ENCODE measurements at regions not wholly inside any gene's neighbourhood (a gene's known extent, or its start where the extent isn't known, plus 50 kb on each side); places are given as distances from the start of the nearest gene placed in this dataset.
"Not testable (repeated sequence)": the region's sequence is repeated elsewhere in the genome, so short reads cannot be mapped to it uniquely, and the experiment has no call there.

DNA sequence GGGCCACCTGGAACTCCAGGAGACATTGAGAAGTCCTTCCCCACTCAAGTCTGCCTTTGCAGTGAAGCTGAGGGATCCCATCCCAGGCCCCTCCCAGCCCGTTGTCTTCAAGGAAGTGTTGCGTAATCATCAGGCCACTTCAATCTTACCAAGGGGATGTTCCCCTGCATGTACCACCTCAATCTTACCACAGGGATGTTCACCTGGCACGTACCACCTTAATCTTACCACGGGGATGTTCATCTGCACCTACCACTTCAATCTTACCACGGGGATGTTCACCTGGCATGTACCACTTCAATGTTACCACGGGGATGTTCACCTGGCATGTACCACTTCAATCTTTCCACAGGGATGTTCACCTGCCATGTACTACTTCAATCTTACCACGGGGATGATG, 108.0 kb upstream of the SYN3 start:
- intact Hi-C loops (cut with micrococcal nuclease): no loop called here
- H3K27ac Mint-ChIP-seq: no peak overlapping the region
- H3K9me3 Mint-ChIP-seq: no peaks in the 10 kb centered on the region
- H3K36me3 Mint-ChIP-seq (ENCODE audit: low read depth): no peaks in the 10 kb centered on the region
- H3K27me3 Mint-ChIP-seq: no peaks in the 10 kb centered on the region
- H3K4me3 Mint-ChIP-seq: no peak overlapping the region
- no peaks in the 10 kb centered on the region for H3K4me1 Mint-ChIP-seq (ENCODE audit: low read depth)

DNA sequence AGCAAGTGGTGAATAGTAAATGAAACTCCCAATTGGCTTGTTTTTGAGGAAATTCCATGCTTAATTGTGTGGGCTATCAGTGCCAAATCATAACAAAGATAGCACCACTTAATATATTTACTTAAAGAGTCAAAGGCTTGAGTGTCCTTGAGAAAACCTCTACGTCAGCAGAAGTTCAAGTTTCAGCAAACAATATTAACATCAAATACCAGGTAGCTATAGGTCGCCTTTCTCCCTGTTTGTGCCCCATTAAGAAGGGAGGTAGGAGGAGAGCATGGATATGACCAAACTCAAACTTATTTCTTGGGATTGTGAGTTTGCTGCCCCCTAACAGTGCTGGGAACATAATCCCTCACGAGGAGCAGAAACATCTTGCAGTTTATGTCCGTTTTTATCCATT, 105.6 kb upstream of the SYN3 start:
- H3K27me3 Mint-ChIP-seq: no peaks in the 10 kb centered on the region
- H3K4me3 Mint-ChIP-seq: no peak overlapping the region
- no peaks in the 10 kb centered on the region for H3K36me3 Mint-ChIP-seq (ENCODE audit: low read depth)
- intact Hi-C loops (cut with micrococcal nuclease): no loop called here
- H3K27ac Mint-ChIP-seq: no peak overlapping the region
- H3K9me3 Mint-ChIP-seq: no peaks in the 10 kb centered on the region
- no peaks in the 10 kb centered on the region for H3K4me1 Mint-ChIP-seq (ENCODE audit: low read depth)

DNA sequence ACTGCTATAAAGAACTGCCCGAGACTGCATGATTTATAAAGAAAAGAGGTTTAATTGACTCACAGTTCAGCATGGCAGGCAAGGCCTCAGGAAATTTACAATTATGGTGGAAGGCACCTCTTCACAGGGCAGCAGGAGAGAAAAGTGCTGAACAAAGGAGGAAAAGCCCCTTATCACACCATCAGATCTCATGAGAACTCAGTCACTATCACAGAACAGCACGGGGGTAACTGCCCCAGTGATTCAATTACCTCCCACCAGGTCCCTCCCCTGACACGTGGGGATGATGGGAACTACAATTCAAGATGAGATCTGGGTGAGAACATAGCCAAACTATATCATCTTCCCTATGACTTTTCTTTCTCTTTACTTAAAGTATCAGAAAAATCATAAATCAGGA, 104.0 kb upstream of the SYN3 start:
- H3K4me1 Mint-ChIP-seq (ENCODE audit: low read depth): no peaks in the 10 kb centered on the region
- H3K4me3 Mint-ChIP-seq: no peak overlapping the region
- H3K27ac Mint-ChIP-seq: no peak overlapping the region
- H3K36me3 Mint-ChIP-seq (ENCODE audit: low read depth): no peaks in the 10 kb centered on the region
- H3K27me3 Mint-ChIP-seq: no peaks in the 10 kb centered on the region
- intact Hi-C loops (cut with micrococcal nuclease): no loop called here
- H3K9me3 Mint-ChIP-seq: no peaks in the 10 kb centered on the region

DNA sequence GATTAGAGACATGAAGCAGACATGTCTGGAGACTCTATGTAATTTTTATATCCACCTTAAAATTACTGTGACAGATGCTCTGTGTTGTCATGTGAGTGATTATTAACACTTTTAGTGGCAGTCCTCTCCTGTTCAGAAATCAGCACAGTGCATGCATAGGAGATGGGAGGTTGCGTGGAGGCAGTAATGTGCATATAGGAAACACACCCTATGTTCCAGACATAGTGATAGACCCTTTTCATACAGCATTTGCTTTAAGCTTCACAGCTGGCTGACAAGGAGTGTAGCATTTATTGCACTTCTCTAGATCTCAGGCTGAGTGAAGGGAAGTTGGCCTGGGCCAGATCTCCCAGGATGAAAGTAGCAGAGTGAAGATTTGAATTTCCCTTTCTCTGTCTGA, 102.3 kb upstream of the SYN3 start:
- Mint-ChIP-seq H3K9me3 (peaks cover 7% of the 10 kb centered on the region), H3K36me3 (ENCODE audit: low read depth) (no peaks in the 10 kb centered on the region), H3K27ac (no peak overlapping the region), H3K4me3 (no peak overlapping the region), H3K27me3 (no peaks in the 10 kb centered on the region), H3K4me1 (ENCODE audit: low read depth) (no peaks in the 10 kb centered on the region)
- intact Hi-C loops (cut with micrococcal nuclease): no loop called here

DNA sequence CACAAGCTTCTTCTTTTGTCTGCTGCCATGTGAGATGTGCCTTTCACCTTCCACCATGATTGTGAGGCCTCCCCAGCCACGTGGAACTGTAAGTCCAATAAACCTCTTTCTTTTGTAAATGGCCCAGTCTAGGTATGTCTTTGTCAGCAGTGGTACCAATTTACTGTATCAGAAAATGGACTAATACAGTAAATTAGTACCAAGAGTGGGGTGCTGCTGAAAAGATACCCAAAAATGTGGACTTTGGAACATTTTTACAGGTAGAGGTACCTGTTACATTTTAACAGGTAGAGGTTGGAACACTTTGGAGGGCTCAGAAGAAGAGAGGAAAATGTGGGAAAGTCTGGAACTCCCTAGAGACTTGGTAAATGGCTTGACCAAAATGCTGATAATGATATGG, 96.8 kb upstream of the SYN3 start:
- intact Hi-C loops (cut with micrococcal nuclease); H3K4me3 Mint-ChIP-seq; H3K27me3 Mint-ChIP-seq; H3K36me3 Mint-ChIP-seq (ENCODE audit: low read depth); H3K27ac Mint-ChIP-seq; H3K4me1 Mint-ChIP-seq (ENCODE audit: low read depth): not testable (repeated sequence)
- H3K9me3 Mint-ChIP-seq: peaks cover 26% of the 10 kb centered on the region

DNA sequence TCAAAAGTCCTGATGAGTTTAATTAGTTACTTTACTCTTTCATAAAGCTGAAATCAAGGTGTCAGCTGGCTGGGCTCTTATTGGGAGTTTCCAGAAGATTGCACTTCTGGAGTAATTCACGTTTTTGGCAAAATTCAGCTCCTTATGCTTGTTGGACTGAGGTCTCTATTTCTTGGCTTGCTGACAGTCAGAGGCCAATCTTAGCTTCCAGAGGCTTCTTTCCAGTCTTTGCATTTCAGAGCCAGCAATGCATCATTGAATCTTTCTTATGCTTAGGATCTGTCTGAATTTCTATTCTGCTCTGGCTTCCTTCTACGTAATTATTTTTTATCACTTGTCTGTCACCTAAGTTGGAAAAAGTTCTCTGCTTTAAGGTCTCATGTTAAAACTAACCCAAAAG, 91.4 kb upstream of the SYN3 start:
- intact Hi-C loops (cut with micrococcal nuclease): no loop called here
- Mint-ChIP-seq H3K27me3 (no peaks in the 10 kb centered on the region), H3K4me1 (ENCODE audit: low read depth) (no peaks in the 10 kb centered on the region), H3K9me3 (peaks cover 10% of the 10 kb centered on the region), H3K4me3 (no peak overlapping the region), H3K36me3 (ENCODE audit: low read depth) (no peaks in the 10 kb centered on the region), H3K27ac (no peak overlapping the region)

DNA sequence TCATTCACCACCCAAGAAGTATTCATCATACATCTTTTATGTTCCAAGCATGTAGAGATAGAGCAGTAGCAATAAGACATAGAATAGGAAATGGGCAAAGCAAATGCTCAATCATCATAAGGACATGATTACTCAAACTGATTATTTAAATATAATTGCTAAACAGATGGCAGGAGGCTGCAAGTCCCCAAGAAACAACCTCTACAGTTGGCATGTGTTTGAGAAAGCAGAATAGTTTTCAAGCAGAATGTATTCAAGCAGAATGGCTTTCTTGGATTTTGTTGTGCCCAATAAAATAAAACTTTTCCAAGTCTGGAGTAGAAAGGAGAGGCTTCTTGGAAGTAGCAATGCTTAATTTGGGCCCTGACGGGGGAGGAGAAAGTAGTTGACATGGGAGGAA, 86.5 kb upstream of the SYN3 start:
- no peak overlapping the region for H3K27ac Mint-ChIP-seq
- H3K9me3 Mint-ChIP-seq: no peaks in the 10 kb centered on the region
- no peaks in the 10 kb centered on the region for H3K4me1 Mint-ChIP-seq (ENCODE audit: low read depth)
- H3K27me3 Mint-ChIP-seq: no peaks in the 10 kb centered on the region
- intact Hi-C loops (cut with micrococcal nuclease): no loop called here
- no peak overlapping the region for H3K4me3 Mint-ChIP-seq
- no peaks in the 10 kb centered on the region for H3K36me3 Mint-ChIP-seq (ENCODE audit: low read depth)

DNA sequence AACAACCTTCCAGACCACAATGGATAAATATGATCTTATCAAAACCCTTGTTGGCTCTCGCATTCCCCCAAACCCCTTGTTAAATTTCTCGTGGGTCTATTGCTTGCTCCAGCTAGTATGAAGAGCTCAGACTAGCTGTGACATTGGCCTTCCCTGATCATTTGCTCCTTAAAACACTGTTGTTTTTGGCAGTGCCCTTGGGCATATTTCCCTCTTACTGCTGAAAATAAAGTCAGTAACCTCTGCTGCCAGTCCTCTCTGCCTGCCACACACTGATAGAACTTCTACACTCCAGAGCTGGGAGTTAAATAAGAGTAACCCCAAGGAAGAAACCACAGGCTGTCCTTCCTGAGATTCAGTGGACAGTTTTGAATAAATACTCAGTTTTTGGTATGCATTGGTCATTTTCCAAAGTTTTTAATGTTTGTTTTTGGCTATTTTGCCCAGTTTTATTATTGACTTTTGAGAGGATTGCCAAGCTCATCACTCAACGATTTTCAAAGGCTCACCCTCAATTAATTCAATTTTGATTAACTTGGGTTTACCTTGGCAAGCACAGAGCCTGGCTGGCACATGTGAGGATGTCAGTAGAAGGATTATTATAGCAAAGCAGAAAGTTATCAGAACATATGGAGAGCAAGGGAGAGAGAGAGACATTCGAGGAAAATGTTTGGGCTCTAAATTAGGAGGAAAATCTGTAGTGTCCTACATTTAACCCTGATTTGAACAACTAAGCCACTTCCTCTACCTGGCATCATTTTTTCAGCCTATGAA, 84.3 kb upstream of the SYN3 start:
- intact Hi-C loops (cut with micrococcal nuclease): no loop called here
- H3K4me1 Mint-ChIP-seq (ENCODE audit: low read depth): no peaks in the 10 kb centered on the region
- H3K4me3 Mint-ChIP-seq: no peak overlapping the region
- no peak overlapping the region for H3K27ac Mint-ChIP-seq
- no peaks in the 10 kb centered on the region for H3K36me3 Mint-ChIP-seq (ENCODE audit: low read depth)
- H3K27me3 Mint-ChIP-seq: no peaks in the 10 kb centered on the region
- peaks cover 9% of the 10 kb centered on the region for H3K9me3 Mint-ChIP-seq

DNA sequence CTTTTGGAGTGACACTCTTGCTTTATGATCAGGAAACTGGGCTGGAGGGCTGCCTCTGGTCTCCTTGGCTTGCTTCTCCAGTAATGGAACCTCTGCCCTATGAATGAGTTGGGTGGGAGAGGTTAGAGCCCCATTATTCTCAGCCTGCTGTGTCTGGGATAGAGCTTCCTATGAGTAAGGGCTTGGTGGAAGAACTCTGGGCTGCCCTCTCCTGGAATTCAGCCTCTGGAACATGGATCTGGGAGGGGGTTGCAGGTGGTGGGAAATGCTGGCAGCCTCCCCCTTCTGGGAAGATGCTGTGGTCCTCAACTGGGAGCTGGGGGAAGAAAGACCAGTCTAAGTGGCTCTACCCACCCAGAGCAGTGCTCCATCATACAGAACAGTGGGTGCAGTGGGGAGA, 81.8 kb upstream of the SYN3 start:
- intact Hi-C loops (cut with micrococcal nuclease): no loop called here
- Mint-ChIP-seq H3K27me3 (no peaks in the 10 kb centered on the region), H3K4me1 (ENCODE audit: low read depth) (no peaks in the 10 kb centered on the region), H3K4me3 (no peak overlapping the region), H3K27ac (no peak overlapping the region), H3K9me3 (peaks cover 9% of the 10 kb centered on the region), H3K36me3 (ENCODE audit: low read depth) (no peaks in the 10 kb centered on the region)

DNA sequence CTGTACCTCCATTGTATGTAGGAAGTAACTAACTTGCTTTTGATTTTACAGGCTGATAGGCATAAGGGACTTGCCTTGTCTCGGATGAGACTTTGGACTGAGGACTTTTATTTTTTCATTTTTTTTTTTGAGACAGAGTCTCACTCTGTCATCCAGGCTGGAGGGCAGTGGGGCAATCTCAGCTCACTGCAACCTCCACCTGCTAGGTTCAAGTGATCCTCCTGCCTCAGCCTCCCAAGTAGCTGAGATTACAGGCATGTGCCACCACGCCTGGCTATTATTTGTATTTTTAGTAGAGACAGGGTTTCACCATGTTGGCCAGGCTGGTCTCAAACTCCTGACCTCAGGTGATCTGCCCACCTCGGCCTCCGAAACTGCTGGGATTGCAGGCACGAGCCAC, 80.2 kb upstream of the SYN3 start:
- intact Hi-C loops (cut with micrococcal nuclease); H3K4me3 Mint-ChIP-seq; H3K9me3 Mint-ChIP-seq; H3K4me1 Mint-ChIP-seq (ENCODE audit: low read depth); H3K27ac Mint-ChIP-seq; H3K36me3 Mint-ChIP-seq (ENCODE audit: low read depth); H3K27me3 Mint-ChIP-seq: not testable (repeated sequence)

DNA sequence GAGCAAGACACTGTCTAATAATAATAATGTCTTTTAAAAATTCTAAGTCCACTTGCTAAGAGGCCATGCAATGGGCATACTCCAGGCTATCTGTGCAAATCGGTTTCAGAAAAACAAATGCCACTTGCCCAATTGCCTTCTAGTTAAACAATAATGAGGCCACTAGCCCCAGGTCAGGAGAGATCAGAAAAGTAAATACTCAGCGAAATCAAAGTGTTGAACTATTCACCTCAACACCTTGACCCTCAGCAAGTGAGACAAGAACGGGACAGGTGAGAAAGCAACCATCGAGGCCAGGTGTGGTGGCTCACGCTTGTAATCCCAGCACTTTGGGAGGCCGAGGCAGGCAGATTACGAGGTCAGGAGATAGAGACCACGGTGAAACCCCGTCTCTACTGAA, 72.3 kb upstream of the SYN3 start:
- no peaks in the 10 kb centered on the region for H3K4me1 Mint-ChIP-seq (ENCODE audit: low read depth)
- H3K4me3 Mint-ChIP-seq: no peak overlapping the region
- H3K36me3 Mint-ChIP-seq (ENCODE audit: low read depth): no peaks in the 10 kb centered on the region
- H3K27ac Mint-ChIP-seq: no peak overlapping the region
- H3K27me3 Mint-ChIP-seq: peaks cover 3% of the 10 kb centered on the region
- peaks cover 9% of the 10 kb centered on the region for H3K9me3 Mint-ChIP-seq
- intact Hi-C loops (cut with micrococcal nuclease): no loop called here

DNA sequence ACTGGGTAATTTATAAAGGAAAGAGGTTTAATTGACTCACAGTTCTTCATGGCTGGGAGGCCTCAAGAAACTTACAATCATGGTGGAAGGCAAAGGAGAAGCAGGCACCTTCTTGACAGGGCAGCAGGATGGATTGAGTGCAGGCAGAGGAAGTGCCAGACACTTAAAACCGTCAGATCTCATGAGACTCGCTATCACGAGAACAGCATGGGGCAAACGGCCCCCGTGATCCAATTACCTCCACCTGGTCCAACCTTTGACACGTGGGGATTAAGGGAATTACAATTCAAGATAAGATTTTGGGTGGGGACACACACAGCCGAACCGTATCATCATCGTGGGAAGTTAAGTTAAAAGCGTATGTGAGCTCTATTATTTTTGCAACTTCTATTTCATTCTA, 71.4 kb upstream of the SYN3 start:
- intact Hi-C loops (cut with micrococcal nuclease): no loop called here
- Mint-ChIP-seq H3K4me3 (no peak overlapping the region), H3K4me1 (ENCODE audit: low read depth) (no peaks in the 10 kb centered on the region), H3K27ac (no peak overlapping the region), H3K36me3 (ENCODE audit: low read depth) (no peaks in the 10 kb centered on the region), H3K9me3 (peaks cover 11% of the 10 kb centered on the region), H3K27me3 (peaks cover 3% of the 10 kb centered on the region)

DNA sequence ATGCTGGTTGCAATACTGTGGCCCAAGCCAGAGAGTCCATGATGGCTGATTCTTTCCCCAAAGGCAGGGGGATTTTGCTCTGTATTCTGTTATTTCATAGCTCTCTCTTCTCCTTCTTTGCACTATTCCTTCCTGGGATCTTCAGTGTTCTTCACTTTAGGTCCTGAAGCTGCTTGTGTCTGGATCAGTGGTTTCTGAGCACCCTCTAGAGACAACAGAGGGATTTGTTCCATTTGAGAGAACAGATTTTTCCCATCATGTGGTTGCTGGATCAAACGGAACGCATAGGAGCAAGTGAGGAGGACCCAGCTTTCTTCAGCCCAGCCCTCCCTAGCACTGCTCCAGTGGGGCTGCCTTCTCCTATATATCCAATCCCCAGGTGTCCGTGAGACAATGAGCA, 68.7 kb upstream of the SYN3 start:
- no peaks in the 10 kb centered on the region for H3K4me1 Mint-ChIP-seq (ENCODE audit: low read depth)
- no peaks in the 10 kb centered on the region for H3K36me3 Mint-ChIP-seq (ENCODE audit: low read depth)
- intact Hi-C loops (cut with micrococcal nuclease): no loop called here
- H3K4me3 Mint-ChIP-seq: no peak overlapping the region
- peaks cover 3% of the 10 kb centered on the region for H3K27me3 Mint-ChIP-seq
- H3K9me3 Mint-ChIP-seq: peaks cover 23% of the 10 kb centered on the region
- no peak overlapping the region for H3K27ac Mint-ChIP-seq

DNA sequence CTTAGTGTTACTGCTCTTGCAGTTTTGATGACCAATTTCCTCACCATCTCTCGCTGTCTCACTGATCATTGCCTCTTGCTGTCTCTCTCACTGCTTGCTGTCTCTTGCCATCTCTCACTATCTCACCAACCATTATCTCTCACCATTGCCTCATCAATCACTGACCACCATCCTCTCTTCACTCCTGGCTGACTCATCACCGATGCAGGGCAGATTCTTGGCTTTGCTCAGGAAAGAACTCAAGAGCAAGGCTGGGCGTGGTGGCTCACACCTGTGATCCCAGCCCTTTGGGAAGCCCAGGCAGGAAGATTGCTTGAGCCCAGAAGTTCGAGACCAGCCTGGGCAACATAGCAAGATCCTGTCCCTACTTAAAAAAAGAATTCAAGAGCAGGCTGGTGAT, 66.3 kb upstream of the SYN3 start:
- Mint-ChIP-seq H3K27ac (no peak overlapping the region), H3K9me3 (peaks cover 17% of the 10 kb centered on the region), H3K27me3 (peaks cover 3% of the 10 kb centered on the region), H3K4me3 (no peak overlapping the region), H3K4me1 (ENCODE audit: low read depth) (no peaks in the 10 kb centered on the region), H3K36me3 (ENCODE audit: low read depth) (no peaks in the 10 kb centered on the region)
- intact Hi-C loops (cut with micrococcal nuclease): no loop called here

DNA sequence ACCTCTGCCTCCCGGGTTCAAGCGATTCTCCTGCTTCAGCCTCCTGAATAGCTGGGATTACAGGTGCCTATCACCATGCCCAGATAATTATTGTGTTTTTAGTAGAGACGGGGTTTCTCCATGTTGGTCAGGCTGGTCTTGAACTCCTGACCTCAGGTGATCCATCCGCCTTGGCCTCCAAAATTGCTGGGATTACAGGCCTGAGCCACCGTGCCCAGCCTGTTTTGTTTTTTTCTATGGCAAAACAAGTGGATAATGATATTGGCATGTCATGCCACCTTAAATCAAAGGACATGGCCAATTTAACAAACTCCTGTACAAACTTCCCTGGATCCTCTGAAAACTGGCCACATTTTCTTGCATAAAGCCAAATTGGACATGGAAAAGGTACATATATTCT, 64.3 kb upstream of the SYN3 start:
- intact Hi-C loops (cut with micrococcal nuclease); H3K27ac Mint-ChIP-seq; H3K4me3 Mint-ChIP-seq; H3K4me1 Mint-ChIP-seq (ENCODE audit: low read depth); H3K36me3 Mint-ChIP-seq (ENCODE audit: low read depth); H3K27me3 Mint-ChIP-seq: not testable (repeated sequence)
- H3K9me3 Mint-ChIP-seq: peaks cover 17% of the 10 kb centered on the region
